HEK293T (cell line): ENCODE measurements at regions not wholly inside any gene's neighbourhood (a gene's known extent, or its start where the extent isn't known, plus 50 kb on each side); places are given as distances from the start of the nearest gene placed in this dataset.

Source experiments
- ARNT ChIP-seq: fragments of 450-650 bp; IDR thresholded peaks from 2 replicates; pipeline ENCODE4 v1.6.1; 2017; ENCODE audit warnings: mild to moderate bottlenecking
- BHLHE40 ChIP-seq: fragments of 450-650 bp; IDR thresholded peaks from 2 replicates; pipeline ENCODE4 v1.6.1; 2016; ENCODE audit warnings: mild to moderate bottlenecking, moderate library complexity, borderline replicate concordance
- ELF4 ChIP-seq: fragments of 450-650 bp; IDR thresholded peaks from 2 replicates; pipeline ENCODE4 v1.6.1; 2017; ENCODE audit warnings: antibody characterized with exemption
- FOXA1 ChIP-seq: fragments of 450-650 bp; IDR thresholded peaks from 2 replicates; pipeline ENCODE4 v1.6.1; 2016; ENCODE audit warnings: mild to moderate bottlenecking
- FOXM1 ChIP-seq: fragments of 450-650 bp; IDR thresholded peaks from 2 replicates; pipeline ENCODE4 v1.6.1; 2017; ENCODE audit warnings: mild to moderate bottlenecking, borderline replicate concordance
- HDGF ChIP-seq: fragments of 450-650 bp; IDR thresholded peaks from 2 replicates; pipeline ENCODE4 v1.6.1; 2017; ENCODE audit warnings: antibody characterized with exemption, borderline replicate concordance
- L3MBTL2 ChIP-seq: fragments of 450-650 bp; conservative IDR thresholded peaks from 2 replicates; pipeline ENCODE4 v1.6.1; 2016; ENCODE audit warnings: mild to moderate bottlenecking
- SP1 ChIP-seq: fragments of 450-650 bp; IDR thresholded peaks from 2 replicates; pipeline ENCODE4 v1.6.1; 2017
- SUZ12 ChIP-seq: fragments of 450-650 bp; IDR thresholded peaks from 2 replicates; pipeline ENCODE4 v1.6.1; 2016; ENCODE audit warnings: mild to moderate bottlenecking
- ZNF384 ChIP-seq: fragments of 450-650 bp; IDR thresholded peaks from 2 replicates; pipeline ENCODE4 v1.6.1; 2016

- TF ChIP-seq ELF4 (no peak), ARNT (no peak), BHLHE40 (no peak), FOXM1 (no peak), FOXA1 (no peak), SP1 (no peak), ZNF384 (no peak), L3MBTL2 (no peak), SUZ12 (no peak), HDGF (no peak)
Observed at GRCh38 chr11:115065314-115065713, 387.0 kb downstream of the NXPE2 start.
